ENCODE measurements at regions not wholly inside any gene's neighbourhood (a gene's known extent, or its start where the extent isn't known, plus 50 kb on each side); places are given as distances from the start of the nearest gene placed in this dataset.
A peak's percentile ranks its signal among the peaks of the same experiment; 100 is the strongest.

DNA sequence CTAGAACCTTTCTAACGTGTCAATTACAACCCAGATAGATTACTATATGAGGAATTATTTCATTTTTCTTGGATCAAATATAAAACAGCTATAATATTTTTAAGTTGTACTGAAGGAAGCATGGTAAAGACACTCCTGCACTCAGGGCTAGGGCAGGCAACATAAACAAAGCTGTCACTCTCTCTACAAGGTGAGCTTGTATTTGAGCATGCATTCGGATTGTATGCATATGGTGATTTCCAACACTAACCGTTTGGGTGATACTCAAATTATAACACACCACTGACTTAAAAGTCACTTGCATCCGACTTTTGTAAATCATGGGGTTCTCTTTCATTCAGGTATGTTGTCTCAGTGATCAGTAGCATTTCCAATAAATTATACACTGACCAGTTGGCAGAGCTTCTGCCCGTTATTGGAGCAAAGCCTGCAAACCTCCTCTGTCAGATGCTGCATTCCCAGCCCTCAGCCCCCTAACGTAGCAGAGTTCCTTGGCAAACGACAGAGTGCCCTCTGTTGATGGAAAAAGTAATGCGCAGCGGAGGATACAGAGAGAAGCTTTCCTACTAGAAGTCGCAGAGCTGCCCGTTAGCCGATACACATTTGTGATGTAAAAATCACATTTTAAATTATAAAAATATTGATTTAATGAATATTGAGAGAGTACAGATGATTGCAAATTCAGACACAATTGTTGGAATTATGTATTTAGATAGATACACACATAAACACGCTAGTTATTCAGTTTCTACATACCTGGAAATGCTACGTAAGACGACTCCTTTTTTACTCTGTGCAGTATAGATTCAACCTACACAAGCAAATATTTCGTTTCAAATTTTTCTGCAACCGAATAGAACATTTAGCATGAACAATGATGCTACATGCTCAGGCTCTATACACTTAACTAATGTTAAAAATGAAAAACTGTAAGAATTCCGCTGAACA lies 173.9 kb upstream of the SP4 start:
- DNase-seq, result peak; percentile 61

- peak; percentile 11 for DNase-seq
Measured at GRCh38 chr7:21256310-21256877, 171.5 kb upstream of the SP4 start.

DNA sequence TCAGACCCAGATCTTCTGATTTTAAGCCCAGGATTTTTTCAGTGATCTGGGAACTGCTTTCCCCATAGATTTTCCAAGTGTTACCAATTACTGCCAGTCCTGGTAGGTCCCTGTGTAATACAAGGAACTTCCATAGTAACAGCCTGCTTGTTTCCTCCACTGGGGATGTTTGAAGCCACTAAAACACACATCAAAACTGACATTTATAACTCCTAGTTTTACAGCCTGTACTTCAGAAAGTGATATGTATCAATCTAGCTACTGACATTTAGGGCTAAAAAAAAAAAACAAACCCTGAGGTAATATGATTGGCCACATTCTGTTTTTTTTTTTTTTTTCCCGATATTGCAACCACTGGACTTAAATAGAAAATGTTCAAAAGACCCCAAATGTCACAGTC lies 166.9 kb upstream of the SP4 start:
- DNase-seq, result no peak

DNA sequence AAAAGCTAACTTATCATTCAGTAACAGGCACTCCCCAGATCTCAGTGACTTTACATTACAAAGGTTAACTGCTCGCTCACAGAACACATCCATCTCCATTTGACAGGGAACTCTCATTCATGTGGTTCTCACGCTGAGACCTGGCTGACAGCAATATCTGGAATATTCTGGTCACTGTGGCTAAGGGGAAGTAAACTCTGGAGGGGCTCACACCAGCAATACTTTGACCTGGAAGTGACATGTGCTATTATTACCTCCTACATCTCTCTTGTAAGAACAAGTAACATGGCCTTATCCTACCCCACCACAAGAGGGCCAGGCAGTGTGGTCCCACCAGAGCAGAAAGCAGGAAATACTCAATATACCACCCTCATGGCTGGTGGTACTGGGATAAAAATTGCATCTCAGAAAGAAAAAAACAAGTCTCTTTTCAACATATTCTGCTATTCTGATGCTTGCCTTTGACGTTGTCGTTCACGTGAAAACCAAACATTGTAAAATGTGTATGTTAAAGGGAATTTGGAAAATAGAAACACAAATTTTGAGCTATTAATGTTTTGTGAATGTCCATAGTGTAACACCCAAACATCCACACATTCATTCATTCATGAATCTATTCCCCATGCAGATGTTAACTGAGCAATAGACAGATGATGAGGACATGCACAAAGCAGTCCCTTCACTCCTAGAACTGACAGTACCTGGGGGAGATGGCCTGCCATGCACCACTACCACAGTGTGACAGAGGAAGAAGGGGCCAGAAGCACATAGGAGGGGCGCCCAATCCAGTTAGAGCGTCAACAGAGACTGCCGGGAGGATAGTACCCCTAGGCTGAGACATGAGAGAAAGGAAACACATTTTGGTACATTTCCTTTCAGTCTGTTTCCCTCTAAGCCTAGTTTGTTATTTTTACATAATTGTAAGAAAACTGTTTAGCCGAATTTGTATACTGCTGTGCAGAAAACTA lies 166.0 kb upstream of the SP4 start:
- DNase-seq, result peak; percentile 20

DNA sequence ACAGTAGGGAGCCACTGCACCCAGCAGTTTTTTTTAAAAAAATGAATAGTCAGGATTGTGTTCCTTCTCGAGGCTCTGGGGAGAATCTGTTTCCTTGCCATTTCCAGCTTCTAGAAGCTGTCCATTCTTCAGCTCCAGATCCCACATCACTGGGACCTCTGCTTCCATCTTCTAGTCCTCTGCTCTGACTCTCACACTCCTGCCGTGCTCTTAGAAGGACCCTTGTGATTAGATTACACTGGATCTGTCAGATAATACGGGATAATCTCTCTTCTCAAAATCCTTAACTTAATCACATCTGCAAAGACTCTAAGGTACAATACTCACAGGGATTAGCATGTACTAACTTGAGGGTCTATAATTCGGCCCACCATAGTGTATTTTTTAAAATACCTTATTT lies 158.9 kb upstream of the SP4 start:
- no peak for DNase-seq

DNA sequence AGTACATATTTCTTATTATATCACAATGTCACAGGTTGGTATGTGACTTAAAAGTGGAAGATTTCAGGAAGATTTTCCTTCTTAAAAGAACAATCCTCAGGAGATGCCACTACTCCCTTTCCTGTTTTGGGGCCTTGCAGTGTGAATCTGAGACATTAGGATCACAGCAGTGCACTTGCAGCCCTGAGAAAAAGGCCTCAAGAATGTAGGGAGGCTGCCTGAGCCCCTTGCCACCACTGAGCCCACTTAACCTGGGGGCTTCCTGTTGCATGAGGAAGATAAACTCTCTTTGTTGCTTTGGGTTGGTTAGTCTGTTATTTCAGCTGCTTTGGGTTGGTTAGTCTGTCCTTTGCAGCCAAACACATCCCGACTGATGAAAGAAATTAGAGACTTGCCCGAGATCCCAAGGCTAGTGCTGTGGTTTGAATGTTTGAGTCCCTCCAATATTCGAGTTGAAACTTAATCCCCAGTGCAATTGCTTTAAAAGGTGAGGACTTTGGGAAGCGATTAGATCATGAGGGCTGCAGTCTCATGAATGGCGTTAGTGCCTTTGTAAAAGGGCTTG lies 151.3 kb upstream of the SP4 start:
- DNase-seq, result no peak

DNA sequence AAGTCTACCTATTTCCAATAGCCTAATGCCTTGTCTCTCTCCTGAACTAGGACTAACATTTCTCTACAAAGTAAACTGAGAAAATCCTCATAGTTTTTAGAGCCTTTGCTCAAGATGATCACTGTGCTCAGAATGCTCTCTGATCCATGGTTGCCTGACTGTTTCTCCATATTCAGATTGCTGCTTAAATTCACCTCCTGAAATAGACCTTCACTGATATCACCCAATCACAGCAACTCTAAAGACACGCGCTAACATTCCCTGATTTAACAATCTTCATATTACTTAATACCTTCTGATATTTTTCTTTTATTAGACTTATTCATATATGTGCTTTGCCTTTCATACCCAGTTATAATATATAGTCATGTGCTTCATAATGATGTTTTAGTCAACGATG lies 148.9 kb upstream of the SP4 start:
- no peak for DNase-seq

DNA sequence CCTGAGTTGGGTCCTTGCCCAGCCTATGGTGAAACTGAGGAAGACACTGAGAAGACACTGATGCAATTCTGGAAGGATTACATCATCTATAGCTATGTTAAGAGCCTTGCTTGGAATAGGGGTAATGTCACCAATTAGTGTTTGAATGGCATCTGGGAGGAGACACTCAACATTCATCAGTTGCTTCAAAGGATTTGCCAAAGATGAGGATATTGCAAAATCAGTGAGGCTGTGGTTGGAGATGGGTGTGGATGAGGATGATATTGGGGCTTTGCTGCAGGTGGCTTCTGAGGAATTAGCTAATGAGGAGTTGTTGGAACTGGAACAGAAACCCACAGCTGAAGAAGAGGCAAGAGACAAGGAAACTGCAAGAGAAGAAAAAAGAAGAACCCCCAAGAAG lies 146.7 kb upstream of the SP4 start:
- DNase-seq, result no peak

GRCh38 chr7:21293771-21294170 lies 134.1 kb upstream of the SP4 start:
- no peak for DNase-seq

- no peak for DNase-seq
Measured at GRCh38 chr7:21299766-21300165, 128.1 kb upstream of the SP4 start.

DNA sequence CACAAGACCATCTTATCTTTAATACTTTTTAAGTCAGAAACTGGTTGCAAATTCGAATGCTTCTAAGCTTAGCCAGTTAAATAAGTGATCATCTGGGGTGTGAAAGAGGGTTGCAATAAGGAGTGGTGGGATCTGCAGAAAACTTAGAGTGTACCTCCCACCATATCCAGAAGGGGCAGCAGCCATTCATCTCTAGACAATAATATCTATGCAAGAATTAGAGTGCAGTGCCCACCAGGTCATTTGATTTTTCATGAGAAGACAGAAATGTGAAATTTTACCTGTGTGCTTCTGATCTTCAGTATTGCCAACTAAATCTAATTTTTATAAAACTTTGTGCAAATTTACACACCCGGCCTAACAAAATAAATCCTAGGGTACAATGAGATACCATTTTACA lies 127.2 kb upstream of the SP4 start:
- no peak for DNase-seq

- DNase-seq, result no peak
Measured at GRCh38 chr7:21304808-21305375, 123.0 kb upstream of the SP4 start.

DNA sequence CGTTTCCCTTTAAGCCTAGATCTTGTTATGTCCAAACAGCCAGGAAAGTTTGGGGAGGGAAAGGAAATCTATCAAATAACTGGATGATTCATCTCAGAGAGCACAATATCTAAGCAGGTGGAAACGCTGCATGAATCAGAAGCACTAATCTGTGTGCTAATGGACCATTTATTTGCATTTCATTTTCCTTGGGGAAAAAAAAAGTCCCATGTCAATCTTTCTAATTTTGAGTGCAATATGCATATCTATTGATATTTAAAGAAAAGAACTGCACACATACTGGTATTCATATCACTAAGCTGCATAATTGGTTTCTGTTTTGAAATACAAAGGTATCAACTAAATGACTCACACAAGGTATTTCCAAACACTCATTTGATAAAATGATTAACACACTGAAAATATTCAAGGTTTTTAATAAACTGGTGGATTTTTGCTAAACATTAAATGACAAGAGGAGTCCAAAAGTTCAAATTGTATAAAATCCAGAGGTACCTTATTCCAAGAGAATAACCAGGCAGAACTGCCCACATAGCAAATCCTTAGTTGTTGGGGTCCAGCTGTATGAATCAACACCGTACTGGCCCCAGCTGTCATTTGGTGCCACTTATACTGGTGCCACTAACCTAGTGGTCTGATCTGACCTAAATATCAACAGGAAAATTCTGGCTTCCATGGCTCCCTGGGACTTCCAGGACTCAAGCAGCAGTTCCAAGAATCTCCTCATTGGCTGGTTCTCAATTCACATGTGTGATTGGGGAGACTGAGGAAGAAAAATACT lies 122.2 kb upstream of the SP4 start:
- no peak for DNase-seq

GRCh38 chr7:21314954-21315353 lies 112.9 kb upstream of the SP4 start:
- DNase-seq, result no peak

DNA sequence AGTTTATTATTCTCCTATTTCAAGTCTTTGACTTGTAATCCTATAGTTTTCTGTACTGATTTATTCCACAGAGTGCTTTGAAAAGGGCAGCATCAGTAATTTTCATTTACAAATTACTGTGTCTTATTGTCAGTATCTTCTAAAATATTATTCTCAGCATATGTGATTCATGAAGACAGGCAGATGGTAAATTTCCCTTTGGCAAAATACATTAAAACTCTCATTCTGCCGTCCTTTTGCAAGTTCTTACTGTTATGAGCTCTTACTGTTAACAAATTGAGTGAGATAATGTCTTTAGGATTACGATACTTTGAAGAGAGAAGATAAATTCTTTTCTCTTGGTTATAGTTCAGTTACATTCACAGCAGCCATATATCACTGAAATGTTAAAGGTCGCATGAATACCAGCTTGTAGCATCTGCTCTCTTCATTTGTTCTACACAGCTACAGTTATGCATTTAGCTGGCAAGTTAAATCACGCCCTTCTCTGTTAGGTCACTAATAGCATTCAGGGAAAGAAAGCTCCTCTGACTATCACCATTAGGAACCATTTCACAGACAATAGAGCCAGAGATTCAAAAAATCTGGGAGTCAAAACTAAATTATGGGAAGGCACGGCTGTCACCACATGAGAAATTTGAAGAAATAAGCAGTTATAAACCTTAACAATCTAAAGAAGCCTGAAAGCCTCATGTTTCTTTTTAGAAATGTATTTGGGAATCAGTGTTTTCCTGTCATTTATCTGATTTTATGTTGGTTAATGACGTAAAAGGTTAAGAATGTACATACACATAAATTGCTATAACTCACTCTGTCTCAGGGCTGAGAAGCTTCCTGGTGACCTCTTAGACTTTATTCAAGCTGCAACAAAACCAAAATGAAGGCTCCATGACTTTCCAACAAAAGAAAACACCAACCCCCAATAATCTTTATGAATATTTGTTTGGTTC lies 109.6 kb upstream of the SP4 start:
- no peak for DNase-seq

DNA sequence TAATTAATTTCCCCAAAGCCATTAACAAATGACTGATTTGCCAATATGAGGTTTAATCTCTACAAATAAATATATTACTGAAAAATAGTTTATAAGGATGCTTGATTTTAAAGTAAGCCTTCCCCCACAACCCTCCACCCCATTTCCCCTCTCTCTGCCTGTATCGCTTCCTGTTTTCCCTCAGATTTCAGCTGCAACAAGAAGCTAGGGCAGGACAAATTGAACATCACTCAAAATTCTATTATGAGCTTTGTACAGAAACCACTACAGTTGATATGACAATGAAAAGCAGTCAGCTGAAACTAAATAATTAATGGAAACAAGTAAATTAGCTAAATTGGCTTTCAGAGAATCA lies 109.0 kb upstream of the SP4 start:
- DNase-seq, result no peak

GRCh38 chr7:21326241-21326640 lies 101.6 kb upstream of the SP4 start:
- DNase-seq, result no peak

GRCh38 chr7:21326921-21327320 lies 101.0 kb upstream of the SP4 start:
- DNase-seq, result no peak

- no peak for DNase-seq
Measured at GRCh38 chr7:21327422-21328409, 100.2 kb upstream of the SP4 start.

All from NCI-H2029 treated with DMSO at 0.1 percent for 48 hours (cell line).